Stimulated activated CD8-positive, alpha-beta memory T cell treated with anti-CD3 and anti-CD28 coated beads, Interleukin-12 subunit alpha, Interleukin-12 subunit beta, amount 100 ng/mL, for 24 hours (primary cell): ENCODE measurements at regions not wholly inside any gene's neighbourhood (a gene's known extent, or its start where the extent isn't known, plus 50 kb on each side); places are given as distances from the start of the nearest gene placed in this dataset.

Experiments
- DNase-seq: peaks from one replicate; pipeline ENCODE4 v3.0.0-alpha.2; 2020; ENCODE audit errors: extremely low read depth

- DNase-seq, result no peak
These were observed 771.4 kb downstream of the BRD1 start for GRCh38 chr22:49056301-49056700.

GRCh38 chr22:49055406-49055805 is 772.3 kb downstream of the BRD1 start:
- DNase-seq, result no peak

- DNase-seq, result no peak
These were observed 774.1 kb downstream of the BRD1 start for GRCh38 chr22:49053578-49053977.

GRCh38 chr22:49052560-49052959 is 775.1 kb downstream of the BRD1 start:
- DNase-seq, result no peak

GRCh38 chr22:49052023-49052538 is 775.6 kb downstream of the BRD1 start:
- DNase-seq, result no peak

GRCh38 chr22:49051491-49052022 is 776.1 kb downstream of the BRD1 start:
- DNase-seq, result no peak

- DNase-seq, result no peak
These were observed 778.0 kb downstream of the BRD1 start for GRCh38 chr22:49049691-49050090.

- no peak for DNase-seq
These were observed 779.1 kb downstream of the BRD1 start for GRCh38 chr22:49048591-49048990.

GRCh38 chr22:49047447-49047846 is 780.2 kb downstream of the BRD1 start:
- no peak for DNase-seq

- DNase-seq, result no peak
These were observed 780.9 kb downstream of the BRD1 start for GRCh38 chr22:49046546-49047361.

GRCh38 chr22:49046000-49046545 is 781.6 kb downstream of the BRD1 start:
- DNase-seq, result no peak

GRCh38 chr22:49045276-49045675 is 782.4 kb downstream of the BRD1 start:
- DNase-seq, result no peak

- no peak for DNase-seq
These were observed 782.9 kb downstream of the BRD1 start for GRCh38 chr22:49044776-49045175.

GRCh38 chr22:49044091-49044490 is 783.6 kb downstream of the BRD1 start:
- no peak for DNase-seq

- no peak for DNase-seq
These were observed 784.5 kb downstream of the BRD1 start for GRCh38 chr22:49042877-49043859.

- no peak for DNase-seq
These were observed 785.6 kb downstream of the BRD1 start for GRCh38 chr22:49042066-49042465.

GRCh38 chr22:49040754-49041467 is 786.8 kb downstream of the BRD1 start:
- no peak for DNase-seq

- DNase-seq, result no peak
These were observed 787.6 kb downstream of the BRD1 start for GRCh38 chr22:49040111-49040510.

- DNase-seq, result no peak
These were observed 788.0 kb downstream of the BRD1 start for GRCh38 chr22:49039625-49040024.

GRCh38 chr22:49037701-49038245 is 789.9 kb downstream of the BRD1 start:
- DNase-seq, result no peak

- no peak for DNase-seq
These were observed 791.2 kb downstream of the BRD1 start for GRCh38 chr22:49036513-49036912.
